PC-3 (cell line): ENCODE measurements at regions not wholly inside any gene's neighbourhood (a gene's known extent, or its start where the extent isn't known, plus 50 kb on each side); places are given as distances from the start of the nearest gene placed in this dataset.

Experiments
- CTCF ChIP-seq: fragments of 300-600 bp; sonication (generic); conservative IDR thresholded peaks from 2 replicates; pipeline ENCODE4 v1.5.1; 2017; ENCODE audit warnings: antibody characterized with exemption, low read depth, mild to moderate bottlenecking, low read length
- EZH2 ChIP-seq: fragments of 300-600 bp; sonication (generic); IDR thresholded peaks from one replicate; pipeline ENCODE4 v1.6.1; 2017; ENCODE audit warnings: antibody characterized with exemption, mild to moderate bottlenecking, low read length; ENCODE audit not compliant: unreplicated experiment
- EZH2phosphoT487 ChIP-seq: fragments of 300-600 bp; sonication (generic); IDR thresholded peaks from 2 replicates; pipeline ENCODE4 v1.6.1; 2018; ENCODE audit warnings: mild to moderate bottlenecking, antibody characterized with exemption, low read length, borderline replicate concordance

- TF ChIP-seq CTCF (no peak), EZH2 (no peak), EZH2phosphoT487 (no peak)
These were observed 99.6 kb upstream of the TMEM170B start for GRCh38 chr6:11437824-11438459.
